Heart right ventricle (tissue), 16 donors: ENCODE measurements at regions not wholly inside any gene's neighbourhood (a gene's known extent, or its start where the extent isn't known, plus 50 kb on each side); places are given as distances from the start of the nearest gene placed in this dataset.
"Not testable (repeated sequence)": the region's sequence is repeated elsewhere in the genome, so short reads cannot be mapped to it uniquely, and the experiment has no call there.

ENCODE experiments used
- ATAC-seq, 8 donors: fragments of 200-7000 bp; cut with Tn5 transposase; one replicate each; pipeline ENCODE4 v1.9.1; 2020; ENCODE audit warnings: mild to moderate bottlenecking in 8 of 8, moderate library complexity in 8 of 8, moderate number of reproducible peaks in 1 of 8
- DNase-seq, 2 donors: peaks; one replicate each; pipeline ENCODE4 v3.0.0-alpha.2; 2020
- H3K27ac ChIP-seq, 10 donors: fragments of 200-600 bp; sonication (generic) in 2 of 10; one replicate each; pipeline versions ENCODE4 v1.5.0 to v1.8.0; 2020 to 2022; ENCODE audit warnings: mild to moderate bottlenecking in 3 of 10
- H3K27me3 ChIP-seq, 7 donors: fragments of 200-600 bp; one replicate each; pipeline ENCODE4 v1.8.0; 2021 to 2022; ENCODE audit warnings: mild to moderate bottlenecking in 2 of 7
- H3K36me3 ChIP-seq, 9 donors: fragments of 200-600 bp; sonication (generic) in 1 of 9; one replicate each; pipeline versions ENCODE4 v1.5.0 to v1.8.0; 2020 to 2022; ENCODE audit warnings: mild to moderate bottlenecking in 2 of 9
- H3K4me1 ChIP-seq, 9 donors: fragments of 200-600 bp; sonication (generic) in 1 of 9; one replicate each; pipeline versions ENCODE4 v1.5.0 to v1.8.0; 2020 to 2022; ENCODE audit warnings: mild to moderate bottlenecking in 4 of 9
- H3K4me3 ChIP-seq, 10 donors: fragments of 200-600 bp; sonication (generic) in 2 of 10; one replicate each; pipeline versions ENCODE4 v1.5.0 to v1.8.0; 2020 to 2022; ENCODE audit warnings: mild to moderate bottlenecking in 7 of 10, moderate library complexity in 2 of 10
- H3K9me3 ChIP-seq, 11 donors: fragments of 200-600 bp in 10 of 11; sonication (generic) in 2 of 11; one replicate each; pipeline versions ENCODE4 v1.5.0 to v1.8.0; 2013 to 2022; ENCODE audit warnings: mild to moderate bottlenecking in 2 of 11, control low read depth in 1 of 11, moderate library complexity in 1 of 11
- WGBS, 2 donors: extraction: QIAGEN DNeasy Blood & Tissue Kit; methylation state at CpG; one replicate each; pipeline ENCODE4 v1.1.7; 2013; ENCODE audit warnings: inconsistent platforms in 1 of 2; 5-methylcytosine and 5-hydroxymethylcytosine counted together
- intact Hi-C, 10 donors: fragments of 100-400 bp; cut with DNase I; formaldehyde crosslinking; loops; one replicate each; pipeline versions ENCODE4 v1.11.1 to v1.14.2; 2022
- TF ChIP-seq, protein P1 (sequence below), 9 donors: fragments of 200-600 bp; sonication (generic) in 2 of 9; IDR thresholded peaks; one replicate each; pipeline versions ENCODE4 v1.5.0 to v1.8.0; 2021 to 2022; ENCODE audit warnings: antibody characterized with exemption in 9 of 9, mild to moderate bottlenecking in 5 of 9, moderate library complexity in 1 of 9
- donor health status: Arrhythmogenic right ventricular cardiomyopathy.
- donor health status: ischemic (EF 13 %, LVEDD 7.1; RV severe dilation, severe dysfunction).
- donor health status: healthy with polysubstance abuse.
- donor health status: DM: no; HTN: yes; CAD: no.
- donor health status: DM: no; HTN: no; CAD: no.
- donor health status: ischemic (EF 25% LVEDD 6.9; RV normal size, moderate dysfunction).
- donor health status: ischemic (EF 25% LVEDD 5.7; RV mildly dilated, moderate dysfunction).
- donor health status: healthy.
- donor health status: DM: yes; HTN: yes; CAD: no.
- donor health status: Ischemic cardiomyopathy.
- donor health status: ischemic (EF 35%, LVEDD 5.7; RV mildly dilated, moderate dysfunction).
- donor health status: nonischemic (EF 11% LVEDD 7.7; RV severe dilation, severe dysfunction).
- donor health status: DM: yes; HTN: yes; CAD: no.
- donor health status: PGD.
- donor health status: ischemic (EF 29% LVEDD 5.4; RV normal size, mild dysfunction).
- donor health status: nonischemic (EF 23%, LVEDD 6.1; RV moderate dilation, normal function).

DNA sequence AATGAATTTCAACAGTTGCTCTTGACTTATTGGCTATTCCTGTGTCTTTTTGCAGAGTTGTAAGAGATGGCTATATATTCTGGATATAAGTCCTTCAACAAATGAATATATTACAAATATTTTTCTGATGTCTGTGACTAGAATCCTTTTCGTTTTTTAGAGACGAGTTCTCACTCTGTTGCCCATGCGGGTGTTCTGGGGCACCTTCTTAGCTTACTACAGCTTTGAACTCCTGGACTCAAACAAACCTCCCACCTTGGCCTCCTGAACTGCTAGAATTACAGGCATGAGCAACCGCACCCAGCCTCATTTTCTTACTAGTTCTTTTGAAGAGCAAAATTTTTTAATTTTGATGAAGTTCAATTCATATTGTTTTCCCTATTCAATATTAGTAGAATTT lies 287.8 kb downstream of the LIG4 start:
- 90 to 94% methylated on average over 4 of the region's 4 CpGs for WGBS, 2 donors
- intact Hi-C loops = no loop called here
- ATAC-seq = no peak

DNA sequence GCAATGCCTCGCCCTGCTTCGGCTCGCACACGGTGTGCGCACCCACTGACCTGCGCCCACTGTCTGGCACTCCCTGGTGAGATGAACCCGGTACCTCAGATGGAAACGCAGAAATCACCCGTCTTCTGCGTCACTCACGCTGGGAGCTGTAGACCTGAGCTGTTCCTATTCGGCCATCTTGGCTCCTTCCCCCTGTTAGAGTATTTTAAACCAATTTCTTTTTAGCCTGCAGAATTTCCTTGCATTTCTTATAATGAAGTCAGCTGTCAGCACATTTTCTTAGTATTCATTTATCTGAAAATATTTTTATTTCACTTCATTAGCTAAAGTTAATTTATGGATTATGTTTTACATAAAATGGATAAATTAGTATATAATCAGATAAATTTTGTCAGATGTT lies 288.8 kb downstream of the LIG4 start:
- ATAC-seq, H3K27me3 ChIP-seq, H3K36me3 ChIP-seq, DNase-seq, H3K4me1 ChIP-seq, intact Hi-C loops, H3K4me3 ChIP-seq, H3K27ac ChIP-seq: not testable (repeated sequence)
- WGBS, 2 donors = 71 to 89% methylated on average over 3 to 11 of the region's 12 CpGs
- peaks cover 0 to 34% (median 0%) of the 10 kb centered on the region in 11 donors for H3K9me3 ChIP-seq

More for the DNA sequence above, 287.8 kb downstream of the LIG4 start:
- no peaks in the 10 kb centered on the region for H3K4me1 ChIP-seq
- TF ChIP-seq, protein P1, sequence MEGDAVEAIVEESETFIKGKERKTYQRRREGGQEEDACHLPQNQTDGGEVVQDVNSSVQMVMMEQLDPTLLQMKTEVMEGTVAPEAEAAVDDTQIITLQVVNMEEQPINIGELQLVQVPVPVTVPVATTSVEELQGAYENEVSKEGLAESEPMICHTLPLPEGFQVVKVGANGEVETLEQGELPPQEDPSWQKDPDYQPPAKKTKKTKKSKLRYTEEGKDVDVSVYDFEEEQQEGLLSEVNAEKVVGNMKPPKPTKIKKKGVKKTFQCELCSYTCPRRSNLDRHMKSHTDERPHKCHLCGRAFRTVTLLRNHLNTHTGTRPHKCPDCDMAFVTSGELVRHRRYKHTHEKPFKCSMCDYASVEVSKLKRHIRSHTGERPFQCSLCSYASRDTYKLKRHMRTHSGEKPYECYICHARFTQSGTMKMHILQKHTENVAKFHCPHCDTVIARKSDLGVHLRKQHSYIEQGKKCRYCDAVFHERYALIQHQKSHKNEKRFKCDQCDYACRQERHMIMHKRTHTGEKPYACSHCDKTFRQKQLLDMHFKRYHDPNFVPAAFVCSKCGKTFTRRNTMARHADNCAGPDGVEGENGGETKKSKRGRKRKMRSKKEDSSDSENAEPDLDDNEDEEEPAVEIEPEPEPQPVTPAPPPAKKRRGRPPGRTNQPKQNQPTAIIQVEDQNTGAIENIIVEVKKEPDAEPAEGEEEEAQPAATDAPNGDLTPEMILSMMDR (IDR thresholded peaks at IDR 0.05) = no peak
- peaks cover 0 to 4% (median 0%) of the 10 kb centered on the region in 7 donors for H3K27me3 ChIP-seq
- H3K9me3 ChIP-seq = peaks cover 0 to 34% (median 0%) of the 10 kb centered on the region in 11 donors
- H3K4me3 ChIP-seq = no peak overlapping the region
- H3K27ac ChIP-seq = no peak overlapping the region
- no peaks in the 10 kb centered on the region for H3K36me3 ChIP-seq
- no peak for DNase-seq

DNA sequence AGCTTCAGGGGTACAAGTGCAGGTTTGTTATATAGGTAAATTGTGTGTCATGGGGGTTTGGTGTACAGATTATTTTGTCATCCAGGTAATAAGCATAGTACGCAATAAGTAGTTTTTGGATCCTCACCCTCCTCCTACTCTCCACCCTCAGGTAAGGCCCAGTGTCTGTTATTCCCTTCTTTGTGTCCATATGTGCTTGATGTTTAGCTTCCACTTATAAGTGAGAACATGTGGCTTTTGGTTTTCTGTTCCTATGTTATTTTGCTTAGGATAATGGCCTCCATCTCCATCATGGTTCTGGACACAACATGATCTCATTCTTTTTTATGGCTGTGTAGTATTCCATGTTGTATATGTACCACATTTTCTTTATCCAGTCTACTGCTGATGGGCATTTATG lies 298.4 kb downstream of the LIG4 start:
- H3K4me3 ChIP-seq, ATAC-seq, intact Hi-C loops, H3K4me1 ChIP-seq, DNase-seq, H3K9me3 ChIP-seq, H3K27ac ChIP-seq, H3K36me3 ChIP-seq, H3K27me3 ChIP-seq: not testable (repeated sequence)
- 0% methylated on average over 1 of the region's 1 CpG for WGBS, 2 donors

DNA sequence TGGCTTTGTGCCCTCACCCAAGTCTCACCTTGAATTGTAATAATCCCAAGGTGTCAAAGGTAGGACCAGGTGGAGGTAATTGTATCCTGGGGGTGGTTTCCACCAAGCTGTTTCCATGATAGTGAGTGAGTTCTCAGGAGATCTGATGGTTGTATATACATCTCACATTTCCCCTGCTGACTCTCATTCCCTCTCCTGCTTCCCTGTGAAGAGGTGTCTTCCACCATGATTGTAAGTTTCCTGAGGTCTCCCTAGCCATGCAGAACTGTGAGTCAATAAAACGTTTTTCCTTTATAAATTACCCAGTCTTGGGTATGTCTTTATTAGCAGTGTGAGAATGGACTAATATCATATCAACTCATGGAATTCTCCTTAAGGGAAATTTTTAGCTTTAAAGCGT lies 302.6 kb downstream of the LIG4 start:
- H3K36me3 ChIP-seq = no peaks in the 10 kb centered on the region
- peaks cover 0 to 4% (median 0%) of the 10 kb centered on the region in 11 donors for H3K9me3 ChIP-seq
- no peak overlapping the region for H3K4me3 ChIP-seq
- WGBS, 2 donors = 63 to 73% methylated on average over 2 of the region's 2 CpGs
- intact Hi-C loops = no loop called here
- DNase-seq (no peak), ATAC-seq (no peak)
- TF ChIP-seq, protein P1 (IDR thresholded peaks at IDR 0.05) = no peak
- H3K27ac ChIP-seq = no peak overlapping the region
- H3K27me3 ChIP-seq = peaks cover 0 to 4% (median 0%) of the 10 kb centered on the region in 7 donors
- no peaks in the 10 kb centered on the region for H3K4me1 ChIP-seq

DNA sequence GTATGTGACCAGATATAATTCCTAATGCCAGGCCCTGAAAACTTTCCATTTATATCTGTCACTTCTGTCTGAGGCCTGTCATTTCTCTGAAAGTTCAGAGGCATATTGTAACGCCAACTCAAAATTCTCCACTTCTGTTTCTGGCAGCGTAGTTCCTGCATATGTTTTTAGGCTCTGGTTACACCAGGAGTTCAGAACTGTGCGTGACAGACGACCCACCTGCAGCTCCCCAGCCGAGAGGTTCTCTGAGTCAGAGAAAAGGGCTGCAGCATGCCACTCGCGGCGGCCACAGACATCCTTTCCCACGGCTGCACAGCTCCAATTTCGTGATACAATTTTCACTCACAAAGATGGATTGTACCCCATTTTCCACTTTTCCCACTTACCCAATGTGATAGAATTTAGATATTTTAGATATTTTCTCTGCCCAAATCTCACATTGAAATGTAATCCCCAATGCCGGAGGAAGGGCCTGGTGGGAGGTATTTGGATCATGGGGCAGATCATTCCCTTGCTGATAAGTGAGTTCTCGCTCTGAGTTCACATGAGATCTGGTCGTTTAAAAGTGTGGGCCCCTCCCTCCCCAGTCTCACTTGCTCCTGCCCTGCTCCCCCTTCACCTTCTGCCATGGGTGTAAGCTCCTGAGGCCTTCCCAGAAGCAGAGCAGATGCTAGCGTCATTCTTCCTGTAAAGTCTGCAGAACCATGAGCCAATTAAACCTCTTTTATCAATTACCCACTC lies 308.1 kb downstream of the LIG4 start:
- no peak for DNase-seq
- H3K36me3 ChIP-seq = no peaks in the 10 kb centered on the region
- no peak for ATAC-seq
- H3K4me3 ChIP-seq = no peak overlapping the region
- no peaks in the 10 kb centered on the region for H3K4me1 ChIP-seq
- 66 to 70% methylated on average over 14 of the region's 14 CpGs for WGBS, 2 donors
- no peaks in the 10 kb centered on the region for H3K9me3 ChIP-seq
- TF ChIP-seq, protein P1 (IDR thresholded peaks at IDR 0.05) = no peak
- intact Hi-C loops = no loop called here
- peaks cover 0 to 4% (median 0%) of the 10 kb centered on the region in 7 donors for H3K27me3 ChIP-seq
- no peak overlapping the region for H3K27ac ChIP-seq
